ENCODE measurements at regions not wholly inside any gene's neighbourhood (a gene's known extent, or its start where the extent isn't known, plus 50 kb on each side); places are given as distances from the start of the nearest gene placed in this dataset.
"Not testable (repeated sequence)": the region's sequence is repeated elsewhere in the genome, so short reads cannot be mapped to it uniquely, and the experiment has no call there.

GRCh38 chrX:44767308-44767707, 76.5 kb upstream of the DUSP21 start:
- no peak for TF ChIP-seq CTCF (IDR thresholded peaks at IDR 0.05)

GRCh38 chrX:44765556-44765955, 78.3 kb upstream of the DUSP21 start:
- DNase-seq (no peak), ATAC-seq (no peak)
- H3K27ac ChIP-seq, result no peak overlapping the region
- H3K4me3 ChIP-seq, result no peak overlapping the region
- intact Hi-C loops (cut with DNase I), result no loop called here
- no peaks in the 10 kb centered on the region for H3K9me3 ChIP-seq
- H3K27me3 ChIP-seq, result no peaks in the 10 kb centered on the region
- no peaks in the 10 kb centered on the region for H3K4me1 ChIP-seq
- H3K36me3 ChIP-seq, result no peaks in the 10 kb centered on the region
- no peak for TF ChIP-seq CTCF (IDR thresholded peaks at IDR 0.05)

More at GRCh38 chrX:44767308-44767707, 76.5 kb upstream of the DUSP21 start:
- ATAC-seq (no peak), DNase-seq (no peak)
- Histone ChIP-seq H3K9me3 (no peaks in the 10 kb centered on the region), H3K4me1 (no peaks in the 10 kb centered on the region), H3K36me3 (no peaks in the 10 kb centered on the region), H3K27me3 (no peaks in the 10 kb centered on the region), H3K27ac (no peak overlapping the region), H3K4me3 (no peak overlapping the region)
- intact Hi-C loops (cut with DNase I), result no loop called here

GRCh38 chrX:44747969-44748368, 95.9 kb upstream of the DUSP21 start:
- H3K27me3 ChIP-seq, result no peaks in the 10 kb centered on the region
- intact Hi-C loops (cut with DNase I), result no loop called here
- no peak for DNase-seq
- no peak overlapping the region for H3K27ac ChIP-seq
- no peak for TF ChIP-seq CTCF (IDR thresholded peaks at IDR 0.05)
- no peaks in the 10 kb centered on the region for H3K9me3 ChIP-seq
- ATAC-seq, result no peak
- no peaks in the 10 kb centered on the region for H3K4me1 ChIP-seq
- no peak overlapping the region for H3K4me3 ChIP-seq
- no peaks in the 10 kb centered on the region for H3K36me3 ChIP-seq

GRCh38 chrX:44747317-44747716, 96.5 kb upstream of the DUSP21 start:
- ATAC-seq (no peak), DNase-seq (no peak)
- H3K27me3 ChIP-seq, result no peaks in the 10 kb centered on the region
- intact Hi-C loops (cut with DNase I), result no loop called here
- H3K4me3 ChIP-seq, result no peak overlapping the region
- H3K9me3 ChIP-seq, result no peaks in the 10 kb centered on the region
- no peak overlapping the region for H3K27ac ChIP-seq
- no peaks in the 10 kb centered on the region for H3K4me1 ChIP-seq
- TF ChIP-seq CTCF (IDR thresholded peaks at IDR 0.05), result no peak
- no peaks in the 10 kb centered on the region for H3K36me3 ChIP-seq

- no peaks in the 10 kb centered on the region for H3K27me3 ChIP-seq
- ATAC-seq (no peak), DNase-seq (no peak)
- no peak overlapping the region for H3K27ac ChIP-seq
- intact Hi-C loops (cut with DNase I), result no loop called here
- H3K4me3 ChIP-seq, result no peak overlapping the region
- H3K9me3 ChIP-seq, result no peaks in the 10 kb centered on the region
- H3K36me3 ChIP-seq, result no peaks in the 10 kb centered on the region
- TF ChIP-seq CTCF (IDR thresholded peaks at IDR 0.05), result no peak
- H3K4me1 ChIP-seq, result no peaks in the 10 kb centered on the region
These were observed 99.0 kb upstream of the DUSP21 start for GRCh38 chrX:44744799-44745198.

GRCh38 chrX:44742480-44743155, 101.2 kb upstream of the DUSP21 start:
- DNase-seq, result no peak
- ATAC-seq, result no peak
- Histone ChIP-seq H3K4me1 (no peaks in the 10 kb centered on the region), H3K36me3 (no peaks in the 10 kb centered on the region), H3K9me3 (no peaks in the 10 kb centered on the region), H3K27me3 (no peaks in the 10 kb centered on the region), H3K4me3 (no peak overlapping the region), H3K27ac (no peak overlapping the region)
- TF ChIP-seq CTCF (IDR thresholded peaks at IDR 0.05), result no peak
- intact Hi-C loops (cut with DNase I), result no loop called here

- H3K9me3 ChIP-seq; intact Hi-C loops (cut with DNase I): not testable (repeated sequence)
These were observed 102.0 kb upstream of the DUSP21 start for GRCh38 chrX:44741859-44742258.

GRCh38 chrX:44741458-44741857, 102.4 kb upstream of the DUSP21 start:
- H3K36me3 ChIP-seq; H3K4me1 ChIP-seq; H3K4me3 ChIP-seq; DNase-seq; H3K27ac ChIP-seq; H3K9me3 ChIP-seq; intact Hi-C loops (cut with DNase I); H3K27me3 ChIP-seq; ATAC-seq: not testable (repeated sequence)

More at GRCh38 chrX:44741859-44742258, 102.0 kb upstream of the DUSP21 start:
- H3K27me3 ChIP-seq, H3K4me3 ChIP-seq, ATAC-seq, DNase-seq, H3K27ac ChIP-seq, H3K36me3 ChIP-seq, H3K4me1 ChIP-seq: not testable (repeated sequence)

Data from upper lobe of right lung (tissue), 1 donor.